Heart right ventricle (tissue), 16 donors: ENCODE measurements at regions not wholly inside any gene's neighbourhood (a gene's known extent, or its start where the extent isn't known, plus 50 kb on each side); places are given as distances from the start of the nearest gene placed in this dataset.

Source experiments
- ATAC-seq, 8 donors: fragments of 200-7000 bp; cut with Tn5 transposase; one replicate each; pipeline ENCODE4 v1.9.1; 2020; ENCODE audit warnings: mild to moderate bottlenecking in 8 of 8, moderate library complexity in 8 of 8, moderate number of reproducible peaks in 1 of 8
- DNase-seq, 2 donors: peaks; one replicate each; pipeline ENCODE4 v3.0.0-alpha.2; 2020
- H3K27ac ChIP-seq, 10 donors: fragments of 200-600 bp; sonication (generic) in 2 of 10; one replicate each; pipeline versions ENCODE4 v1.5.0 to v1.8.0; 2020 to 2022; ENCODE audit warnings: mild to moderate bottlenecking in 3 of 10
- H3K27me3 ChIP-seq, 7 donors: fragments of 200-600 bp; one replicate each; pipeline ENCODE4 v1.8.0; 2021 to 2022; ENCODE audit warnings: mild to moderate bottlenecking in 2 of 7
- H3K36me3 ChIP-seq, 9 donors: fragments of 200-600 bp; sonication (generic) in 1 of 9; one replicate each; pipeline versions ENCODE4 v1.5.0 to v1.8.0; 2020 to 2022; ENCODE audit warnings: mild to moderate bottlenecking in 2 of 9
- H3K4me1 ChIP-seq, 9 donors: fragments of 200-600 bp; sonication (generic) in 1 of 9; one replicate each; pipeline versions ENCODE4 v1.5.0 to v1.8.0; 2020 to 2022; ENCODE audit warnings: mild to moderate bottlenecking in 4 of 9
- H3K4me3 ChIP-seq, 10 donors: fragments of 200-600 bp; sonication (generic) in 2 of 10; one replicate each; pipeline versions ENCODE4 v1.5.0 to v1.8.0; 2020 to 2022; ENCODE audit warnings: mild to moderate bottlenecking in 7 of 10, moderate library complexity in 2 of 10
- H3K9me3 ChIP-seq, 11 donors: fragments of 200-600 bp in 10 of 11; sonication (generic) in 2 of 11; one replicate each; pipeline versions ENCODE4 v1.5.0 to v1.8.0; 2013 to 2022; ENCODE audit warnings: mild to moderate bottlenecking in 2 of 11, control low read depth in 1 of 11, moderate library complexity in 1 of 11
- WGBS, 2 donors: extraction: QIAGEN DNeasy Blood & Tissue Kit; methylation state at CpG; one replicate each; pipeline ENCODE4 v1.1.7; 2013; ENCODE audit warnings: inconsistent platforms in 1 of 2; 5-methylcytosine and 5-hydroxymethylcytosine counted together
- intact Hi-C, 10 donors: fragments of 100-400 bp; cut with DNase I; formaldehyde crosslinking; loops; one replicate each; pipeline versions ENCODE4 v1.11.1 to v1.14.2; 2022
- TF ChIP-seq, protein P1 (sequence below), 9 donors: fragments of 200-600 bp; sonication (generic) in 2 of 9; IDR thresholded peaks; one replicate each; pipeline versions ENCODE4 v1.5.0 to v1.8.0; 2021 to 2022; ENCODE audit warnings: antibody characterized with exemption in 9 of 9, mild to moderate bottlenecking in 5 of 9, moderate library complexity in 1 of 9
- donor health status: Arrhythmogenic right ventricular cardiomyopathy.
- donor health status: ischemic (EF 13 %, LVEDD 7.1; RV severe dilation, severe dysfunction).
- donor health status: healthy with polysubstance abuse.
- donor health status: DM: no; HTN: yes; CAD: no.
- donor health status: DM: no; HTN: no; CAD: no.
- donor health status: ischemic (EF 25% LVEDD 6.9; RV normal size, moderate dysfunction).
- donor health status: ischemic (EF 25% LVEDD 5.7; RV mildly dilated, moderate dysfunction).
- donor health status: healthy.
- donor health status: DM: yes; HTN: yes; CAD: no.
- donor health status: Ischemic cardiomyopathy.
- donor health status: ischemic (EF 35%, LVEDD 5.7; RV mildly dilated, moderate dysfunction).
- donor health status: nonischemic (EF 11% LVEDD 7.7; RV severe dilation, severe dysfunction).
- donor health status: DM: yes; HTN: yes; CAD: no.
- donor health status: PGD.
- donor health status: ischemic (EF 29% LVEDD 5.4; RV normal size, mild dysfunction).
- donor health status: nonischemic (EF 23%, LVEDD 6.1; RV moderate dilation, normal function).

DNA sequence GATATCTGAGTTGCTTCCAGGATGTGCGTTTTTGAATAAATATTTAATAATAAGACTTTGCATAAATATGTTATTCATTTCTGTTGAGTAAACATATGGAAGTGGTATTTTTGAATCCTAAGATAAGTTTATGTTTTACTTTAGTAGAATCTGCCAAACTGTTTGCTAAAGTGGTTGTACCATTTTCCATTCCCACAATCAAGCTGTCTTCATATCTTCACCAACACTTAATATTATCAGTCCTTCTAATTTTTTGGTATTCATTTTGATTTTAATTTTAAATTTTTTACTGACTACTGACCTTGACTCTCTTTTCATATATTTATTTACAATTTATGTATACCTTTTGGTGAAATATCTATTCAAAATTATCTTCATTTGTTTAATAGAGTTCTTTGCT, 293.9 kb upstream of the PTCHD4 start:
- H3K4me3 ChIP-seq = no peak overlapping the region
- no peaks in the 10 kb centered on the region for H3K4me1 ChIP-seq
- peaks cover 0 to 24% (median 2%) of the 10 kb centered on the region in 11 donors for H3K9me3 ChIP-seq
- no peaks in the 10 kb centered on the region for H3K36me3 ChIP-seq
- no peak overlapping the region for H3K27ac ChIP-seq
- WGBS, 2 donors = 59 to 78% methylated on average over 1 of the region's 1 CpG
- H3K27me3 ChIP-seq = no peaks in the 10 kb centered on the region
- TF ChIP-seq, protein P1, sequence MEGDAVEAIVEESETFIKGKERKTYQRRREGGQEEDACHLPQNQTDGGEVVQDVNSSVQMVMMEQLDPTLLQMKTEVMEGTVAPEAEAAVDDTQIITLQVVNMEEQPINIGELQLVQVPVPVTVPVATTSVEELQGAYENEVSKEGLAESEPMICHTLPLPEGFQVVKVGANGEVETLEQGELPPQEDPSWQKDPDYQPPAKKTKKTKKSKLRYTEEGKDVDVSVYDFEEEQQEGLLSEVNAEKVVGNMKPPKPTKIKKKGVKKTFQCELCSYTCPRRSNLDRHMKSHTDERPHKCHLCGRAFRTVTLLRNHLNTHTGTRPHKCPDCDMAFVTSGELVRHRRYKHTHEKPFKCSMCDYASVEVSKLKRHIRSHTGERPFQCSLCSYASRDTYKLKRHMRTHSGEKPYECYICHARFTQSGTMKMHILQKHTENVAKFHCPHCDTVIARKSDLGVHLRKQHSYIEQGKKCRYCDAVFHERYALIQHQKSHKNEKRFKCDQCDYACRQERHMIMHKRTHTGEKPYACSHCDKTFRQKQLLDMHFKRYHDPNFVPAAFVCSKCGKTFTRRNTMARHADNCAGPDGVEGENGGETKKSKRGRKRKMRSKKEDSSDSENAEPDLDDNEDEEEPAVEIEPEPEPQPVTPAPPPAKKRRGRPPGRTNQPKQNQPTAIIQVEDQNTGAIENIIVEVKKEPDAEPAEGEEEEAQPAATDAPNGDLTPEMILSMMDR (IDR thresholded peaks at IDR 0.05) = no peak
- no peak for ATAC-seq
- DNase-seq = no peak
- intact Hi-C loops = no loop called here

DNA sequence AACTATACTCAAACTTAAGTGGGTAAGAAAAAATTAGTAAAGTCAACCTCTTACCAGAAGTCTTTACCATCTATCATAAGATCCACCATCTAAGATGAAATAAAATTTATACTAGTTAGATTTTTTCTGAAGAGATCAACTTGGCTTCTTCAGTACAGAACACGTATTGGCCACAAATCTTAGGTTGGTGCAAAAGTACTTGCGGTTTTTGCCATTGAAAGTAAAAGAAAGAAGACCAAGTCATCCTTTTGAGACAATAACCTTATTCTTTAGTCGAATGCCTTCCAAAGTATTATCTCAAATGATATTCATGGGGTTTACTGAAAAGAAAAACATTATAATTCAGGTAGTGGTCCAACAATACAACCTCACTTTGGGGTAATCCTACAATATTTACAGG, 292.6 kb upstream of the PTCHD4 start:
- Histone ChIP-seq H3K4me3 (no peak overlapping the region), H3K4me1 (no peaks in the 10 kb centered on the region), H3K27me3 (no peaks in the 10 kb centered on the region), H3K27ac (no peak overlapping the region), H3K36me3 (no peaks in the 10 kb centered on the region), H3K9me3 (peaks cover 0 to 24% (median 2%) of the 10 kb centered on the region in 11 donors)
- ATAC-seq (no peak), DNase-seq (no peak)
- WGBS, 2 donors = 87 to 89% methylated on average over 3 of the region's 3 CpGs
- TF ChIP-seq, protein P1 (IDR thresholded peaks at IDR 0.05) = no peak
- intact Hi-C loops = loop anchor here in 1 of 10 donors (2.0 kb wide), 1 partner anchor 29 kb away; no protein-coding TSS in a partner anchor

DNA sequence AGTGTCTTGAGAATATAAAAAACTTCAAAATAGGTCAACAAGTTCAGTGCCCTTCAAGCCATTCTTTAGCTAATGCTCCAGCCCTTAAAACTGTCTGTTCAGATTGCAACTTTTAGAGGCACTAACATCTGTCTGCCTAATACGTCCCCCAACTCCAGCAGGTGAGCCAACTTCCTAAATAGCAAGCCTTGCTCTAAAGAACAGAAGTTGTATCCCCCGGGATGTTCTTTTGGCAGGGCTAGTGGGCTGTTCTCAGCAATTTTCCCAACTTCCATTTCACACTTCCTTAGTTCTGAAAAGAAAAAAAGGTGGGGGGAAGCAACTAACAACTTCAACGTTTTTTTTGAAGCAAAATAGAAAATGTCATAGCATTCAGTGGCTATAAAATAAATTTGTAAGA, 290.0 kb upstream of the PTCHD4 start:
- H3K27me3 ChIP-seq = no peaks in the 10 kb centered on the region
- intact Hi-C loops = no loop called here
- TF ChIP-seq, protein P1 (IDR thresholded peaks at IDR 0.05) = no peak
- H3K36me3 ChIP-seq = no peaks in the 10 kb centered on the region
- DNase-seq = no peak
- H3K9me3 ChIP-seq = peaks cover 0 to 24% (median 2%) of the 10 kb centered on the region in 11 donors
- no peak overlapping the region for H3K27ac ChIP-seq
- H3K4me3 ChIP-seq = no peak overlapping the region
- no peak for ATAC-seq
- no peaks in the 10 kb centered on the region for H3K4me1 ChIP-seq
- 35 to 37% methylated on average over 3 of the region's 3 CpGs for WGBS, 2 donors

DNA sequence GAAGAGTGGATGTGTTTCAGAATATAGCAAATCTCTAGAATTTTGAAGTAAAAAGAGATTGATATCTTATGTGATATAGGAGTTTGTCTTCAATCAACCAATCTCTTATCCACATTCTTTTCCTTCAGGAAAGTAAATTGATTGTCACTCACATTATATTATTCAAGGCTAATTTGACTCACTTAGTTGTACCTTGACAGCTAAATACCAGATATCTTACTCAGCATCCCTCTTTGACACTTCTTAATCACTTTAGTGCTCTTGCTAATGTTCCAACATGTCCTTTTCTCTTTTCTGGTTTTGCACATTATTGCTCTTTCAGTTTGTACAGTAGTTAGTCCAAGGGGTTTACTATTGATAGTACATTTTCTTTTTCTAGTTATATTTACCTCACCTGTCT, 286.9 kb upstream of the PTCHD4 start:
- H3K36me3 ChIP-seq = no peaks in the 10 kb centered on the region
- H3K9me3 ChIP-seq = peaks cover 0 to 7% (median 0%) of the 10 kb centered on the region in 11 donors
- no peak for DNase-seq
- H3K4me1 ChIP-seq = no peaks in the 10 kb centered on the region
- TF ChIP-seq, protein P1 (IDR thresholded peaks at IDR 0.05) = no peak
- no peak for ATAC-seq
- intact Hi-C loops = no loop called here
- no peak overlapping the region for H3K4me3 ChIP-seq
- H3K27me3 ChIP-seq = no peaks in the 10 kb centered on the region
- no peak overlapping the region for H3K27ac ChIP-seq
